OCI-LY7 (cell line): ENCODE measurements at regions not wholly inside any gene's neighbourhood (a gene's known extent, or its start where the extent isn't known, plus 50 kb on each side); places are given as distances from the start of the nearest gene placed in this dataset.

Experiments used
- BruUV-seq: library from RNA; stranded (reverse); fragments of 400-500 nt; replicated peaks from 2 replicates; lab custom pipeline; 2021; lab: Mats Ljungman, UMichigan
- CTCF ChIA-PET: fragments of 300-600 bp; sonication (Branson Sonifier 250); formaldehyde crosslinking; loops from one replicate; lab custom pipeline; 2022; ENCODE audit warnings: antibody characterized with exemption; ENCODE audit not compliant: unreplicated experiment; lab: Charles Lee
- POLR2A ChIA-PET: fragments of 300-600 bp; sonication (Branson Sonifier 250); formaldehyde crosslinking; loops from one replicate; lab custom pipeline; 2022; ENCODE audit warnings: antibody characterized with exemption; lab: Charles Lee
- DNase-seq: peaks from one replicate; pipeline ENCODE4 v3.0.0-alpha.2; 2015; ENCODE audit warnings: low spot score
- H2AFZ ChIP-seq: fragments of 200-600 bp; sonication (generic), shearing (Covaris generic); 2 replicates; pipeline ENCODE4 v1.6.1; 2014; ENCODE audit warnings: mild to moderate bottlenecking, antibody characterized with exemption, low read length, moderate library complexity
- H3K27ac ChIP-seq: fragments of 200-600 bp; sonication (generic); 2 replicates; pipeline ENCODE4 v1.5.1; 2014; ENCODE audit warnings: mixed run types, low read depth, mild to moderate bottlenecking, moderate library complexity, low read length, inconsistent platforms; ENCODE audit not compliant: poor library complexity, severe bottlenecking
- H3K36me3 ChIP-seq: fragments of 200-600 bp; sonication (generic); 2 replicates; pipeline ENCODE4 v1.6.1; 2014; ENCODE audit warnings: mild to moderate bottlenecking, antibody characterized with exemption, low read length, moderate library complexity, mixed read lengths; ENCODE audit not compliant: insufficient read depth
- H3K4me1 ChIP-seq: fragments of 200-600 bp; sonication (generic); 2 replicates; pipeline ENCODE4 v1.5.1; 2014; ENCODE audit warnings: mild to moderate bottlenecking, low read length; ENCODE audit not compliant: insufficient read depth, poor library complexity, severe bottlenecking
- H3K4me2 ChIP-seq: fragments of 200-600 bp; sonication (generic); 2 replicates; pipeline ENCODE4 v1.6.1; 2014; ENCODE audit warnings: mild to moderate bottlenecking, low read length
- H3K4me3 ChIP-seq: fragments of 200-600 bp; sonication (generic); 2 replicates; pipeline ENCODE4 v1.5.1; 2014; ENCODE audit warnings: mild to moderate bottlenecking, low read depth, low read length; ENCODE audit not compliant: poor library complexity, severe bottlenecking
- H3K79me2 ChIP-seq: fragments of 200-600 bp; sonication (generic); 2 replicates; pipeline ENCODE4 v1.6.1; 2016; ENCODE audit warnings: low read depth, mild to moderate bottlenecking, low read length, moderate library complexity, mixed read lengths; ENCODE audit not compliant: insufficient read depth
- H3K9me2 ChIP-seq: fragments of 200-600 bp; sonication (generic); 2 replicates; pipeline ENCODE4 v1.6.1; 2016; ENCODE audit warnings: mild to moderate bottlenecking, low read length, mixed read lengths; ENCODE audit not compliant: insufficient read depth
- H3K9me3 ChIP-seq: fragments of 200-600 bp; sonication (generic); 2 replicates; pipeline ENCODE4 v1.6.1; 2014; ENCODE audit warnings: mild to moderate bottlenecking, mixed run types, low read length, mixed read lengths
- H4K20me1 ChIP-seq: fragments of 200-600 bp; sonication (generic); 2 replicates; pipeline ENCODE4 v1.6.1; 2014; ENCODE audit warnings: mild to moderate bottlenecking, antibody characterized with exemption, low read length, moderate library complexity, mixed read lengths; ENCODE audit not compliant: insufficient read depth
- CTCF ChIP-seq: fragments of 200-600 bp; sonication (generic); conservative IDR thresholded peaks from 2 replicates; pipeline ENCODE4 v1.5.1; 2014; ENCODE audit warnings: mild to moderate bottlenecking, antibody characterized with exemption, low read length, moderate library complexity, mixed read lengths
- EZH2phosphoT487 ChIP-seq: fragments of 200-600 bp; sonication (generic); IDR thresholded peaks from 2 replicates; pipeline ENCODE4 v1.6.1; 2018; ENCODE audit warnings: low read depth, borderline replicate concordance, mild to moderate bottlenecking, mixed run types, antibody characterized with exemption, low read length, moderate library complexity, mixed read lengths
- intact Hi-C: fragments of 100-400 bp; cut with micrococcal nuclease; formaldehyde crosslinking; loops from one replicate; pipeline ENCODE4 v1.10.0; 2022; ENCODE audit not compliant: unreplicated experiment

GRCh38 chr20:55937283-55937682 is 68.0 kb downstream of the CBLN4 start:
- H3K9me3 ChIP-seq, result no peaks in the 10 kb centered on the region
- DNase-seq, result no peak
- H3K4me3 ChIP-seq, result no peak overlapping the region
- TF ChIP-seq CTCF, result no peak
- no peak for TF ChIP-seq EZH2phosphoT487
- no peak overlapping the region for H3K4me2 ChIP-seq
- intact Hi-C loops, result no loop called here
- ChIA-PET CTCF (no interaction called here), POLR2A (no interaction called here)
- H3K4me1 ChIP-seq, result no peaks in the 10 kb centered on the region
- H4K20me1 ChIP-seq, result no peaks in the 10 kb centered on the region
- no peaks in the 10 kb centered on the region for H3K79me2 ChIP-seq
- H3K36me3 ChIP-seq, result no peaks in the 10 kb centered on the region
- H3K27ac ChIP-seq, result no peak overlapping the region
- H3K9me2 ChIP-seq, result no peaks in the 10 kb centered on the region
- BruUV-seq, result no TSS peak
- H2AFZ ChIP-seq, result no peak overlapping the region

- intact Hi-C loops, result no loop called here
- no peak overlapping the region for H3K4me3 ChIP-seq
- no peaks in the 10 kb centered on the region for H4K20me1 ChIP-seq
- no peaks in the 10 kb centered on the region for H3K36me3 ChIP-seq
- BruUV-seq, result no TSS peak
- ChIA-PET POLR2A (interaction anchor here (0.5 kb wide), 1 partner anchor 114 kb away, joined by 5 read pairs; no protein-coding TSS in a partner anchor), CTCF (no interaction called here)
- no peak overlapping the region for H3K4me2 ChIP-seq
- H2AFZ ChIP-seq, result no peak overlapping the region
- H3K9me3 ChIP-seq, result no peaks in the 10 kb centered on the region
- TF ChIP-seq EZH2phosphoT487 (no peak), CTCF (no peak)
- H3K27ac ChIP-seq, result no peak overlapping the region
- DNase-seq, result no peak
- no peaks in the 10 kb centered on the region for H3K4me1 ChIP-seq
- no peaks in the 10 kb centered on the region for H3K9me2 ChIP-seq
- no peaks in the 10 kb centered on the region for H3K79me2 ChIP-seq
Observed at GRCh38 chr20:55936209-55936595, 69.1 kb downstream of the CBLN4 start.

- Histone ChIP-seq H3K9me2 (no peaks in the 10 kb centered on the region), H3K4me3 (no peak overlapping the region), H3K79me2 (no peaks in the 10 kb centered on the region), H3K27ac (no peak overlapping the region), H3K9me3 (no peaks in the 10 kb centered on the region), H4K20me1 (no peaks in the 10 kb centered on the region), H3K4me1 (no peaks in the 10 kb centered on the region), H3K36me3 (no peaks in the 10 kb centered on the region), H2AFZ (no peak overlapping the region), H3K4me2 (no peak overlapping the region)
- BruUV-seq, result no TSS peak
- no peak for DNase-seq
- intact Hi-C loops, result no loop called here
- ChIA-PET POLR2A (interaction anchor here (0.6 kb wide), 1 partner anchor 113 kb away, joined by 4 read pairs; no protein-coding TSS in a partner anchor), CTCF (no interaction called here)
- TF ChIP-seq CTCF, result no peak
- no peak for TF ChIP-seq EZH2phosphoT487
Observed at GRCh38 chr20:55935448-55936208, 69.7 kb downstream of the CBLN4 start.
